NCI-H524 (cell line): ENCODE measurements at regions not wholly inside any gene's neighbourhood (a gene's known extent, or its start where the extent isn't known, plus 50 kb on each side); places are given as distances from the start of the nearest gene placed in this dataset.
A peak's percentile ranks its signal among the peaks of the same experiment; 100 is the strongest.
"Not testable (repeated sequence)": the region's sequence is repeated elsewhere in the genome, so short reads cannot be mapped to it uniquely, and the experiment has no call there.

Experiments used
- DNase-seq, 2 experiments: peaks; one replicate each; lab custom pipeline; 2025; lab: John Stamatoyannopoulos, UW

DNA sequence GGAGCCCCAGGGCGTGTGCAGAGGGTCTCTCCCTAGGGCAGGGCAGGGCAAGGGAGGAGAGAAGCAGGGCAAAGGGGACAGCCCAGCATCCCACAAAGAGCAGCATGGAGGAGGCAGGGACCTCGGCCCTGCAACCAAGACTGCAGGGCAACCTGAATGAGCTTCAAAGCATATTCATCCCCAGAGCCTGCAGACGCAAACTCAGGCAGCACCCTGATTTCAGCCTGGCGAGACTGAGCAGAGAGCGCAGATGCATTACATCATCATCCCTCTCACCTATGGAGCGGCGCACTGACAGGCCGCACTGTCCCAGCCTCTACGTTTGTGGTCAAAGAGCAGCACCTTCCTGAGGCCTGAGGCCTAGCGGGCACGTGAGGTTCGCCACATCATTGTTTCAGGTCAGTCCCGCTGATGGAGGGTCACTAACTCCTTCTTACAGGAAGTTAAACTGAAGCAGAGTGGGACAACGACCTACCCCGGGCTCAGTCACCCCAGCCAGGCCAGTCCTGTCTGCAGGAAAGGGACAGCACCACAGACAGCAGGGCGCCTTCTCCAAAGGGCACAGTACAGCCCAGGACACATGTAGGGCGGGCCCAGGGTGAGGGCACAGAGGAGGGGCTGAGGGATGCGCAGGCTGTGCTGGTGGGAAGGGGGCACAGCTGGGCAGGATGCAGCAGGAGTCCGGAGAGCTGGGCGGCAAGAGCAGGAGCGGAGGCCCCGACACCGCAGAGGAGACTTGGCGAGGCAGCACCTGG, 67.2 kb upstream of the RAB6C start:
- no peak for DNase-seq

DNA sequence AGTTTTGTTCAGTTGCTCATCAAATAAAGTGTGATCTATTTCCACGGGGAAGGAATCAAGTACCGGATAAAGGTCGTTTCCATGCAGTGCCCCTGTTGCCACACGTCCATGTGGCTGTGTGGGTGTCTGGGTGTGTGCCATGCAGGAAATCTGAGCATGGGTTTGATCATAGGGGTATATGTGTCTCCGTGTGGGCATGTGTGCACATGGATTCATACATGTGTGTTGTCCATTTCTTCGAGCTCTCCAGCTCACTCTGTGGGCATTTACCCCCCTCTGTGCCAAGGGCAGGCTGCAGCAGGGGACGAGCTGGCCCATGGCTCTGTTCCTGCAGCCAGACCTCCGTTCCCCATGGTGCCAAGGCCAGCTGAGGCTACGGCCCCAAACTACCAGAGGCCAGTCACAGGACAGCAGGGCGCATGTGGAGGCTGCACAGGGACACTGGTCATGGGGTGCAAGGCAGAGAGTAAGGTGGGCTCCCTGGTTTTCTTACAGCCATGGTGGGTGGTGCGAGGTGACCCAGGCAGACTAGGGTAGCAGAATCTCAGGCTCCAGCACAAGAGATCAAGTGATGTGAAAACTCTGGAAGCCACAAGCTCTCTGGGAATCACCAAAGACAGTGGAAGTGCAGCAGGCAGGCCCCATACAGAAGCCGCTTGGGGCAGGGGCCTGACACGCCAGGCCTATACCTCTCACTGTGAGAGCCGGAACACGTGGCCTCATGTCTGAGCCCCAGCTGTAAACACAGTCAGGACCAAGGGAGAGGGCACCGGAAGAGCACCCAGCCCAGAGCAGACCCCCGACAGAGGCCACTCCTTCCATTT, 66.4 kb upstream of the RAB6C start:
- DNase-seq: no peak

GRCh38 chr2:129913695-129914495, 65.6 kb upstream of the RAB6C start:
- DNase-seq: no peak

- DNase-seq: no peak
Observed at GRCh38 chr2:129914538-129915302, 64.7 kb upstream of the RAB6C start.

DNA sequence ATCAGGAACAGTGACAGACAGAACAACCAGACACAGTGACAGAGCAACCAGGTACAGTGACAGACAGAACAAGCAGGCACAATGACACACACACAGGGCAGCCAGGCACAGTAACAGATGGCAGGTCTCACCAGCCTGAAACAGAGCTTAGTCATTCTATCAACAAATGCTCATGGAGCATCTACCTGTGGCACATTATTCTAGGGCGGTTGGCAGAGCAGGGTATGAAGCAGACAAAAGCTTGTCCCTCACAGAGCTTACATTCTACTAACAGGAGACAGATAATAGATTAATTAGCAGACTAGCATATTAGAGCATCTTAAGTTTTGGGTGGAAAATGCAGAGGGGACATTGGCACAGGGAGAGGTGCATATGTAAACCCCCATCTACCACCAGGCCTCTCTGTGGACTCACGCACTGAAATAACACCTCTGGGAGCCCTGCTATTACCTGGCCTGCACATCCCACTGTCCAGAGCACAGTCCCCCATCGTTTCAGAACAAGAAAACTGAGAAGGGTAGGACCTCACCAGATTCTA, 64.1 kb upstream of the RAB6C start:
- peak in 1 of 2 experiments; percentile 40 for DNase-seq

DNA sequence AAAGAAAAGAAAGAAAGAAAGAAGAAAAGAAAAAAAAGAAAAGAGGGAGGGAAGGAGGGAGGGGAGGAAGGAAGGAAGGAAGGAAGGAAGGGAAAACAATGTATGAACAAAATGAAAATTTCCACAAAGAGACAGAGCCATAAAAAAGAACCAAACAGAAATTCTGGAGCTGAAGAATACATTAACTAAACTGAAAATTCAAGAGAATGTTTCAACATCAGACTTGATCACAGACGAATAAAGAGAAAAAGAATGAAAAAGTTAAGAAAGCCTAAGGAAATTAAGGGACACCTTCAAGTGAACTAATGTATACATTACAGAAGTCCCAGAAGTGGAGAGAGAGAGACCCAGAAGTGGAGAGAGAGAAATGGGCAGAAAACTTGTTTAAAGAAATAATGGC, 60.9 kb upstream of the RAB6C start:
- no peak for DNase-seq

- DNase-seq: peak; percentile 63 to 83
Observed at GRCh38 chr2:129922571-129923264, 56.7 kb upstream of the RAB6C start.

DNA sequence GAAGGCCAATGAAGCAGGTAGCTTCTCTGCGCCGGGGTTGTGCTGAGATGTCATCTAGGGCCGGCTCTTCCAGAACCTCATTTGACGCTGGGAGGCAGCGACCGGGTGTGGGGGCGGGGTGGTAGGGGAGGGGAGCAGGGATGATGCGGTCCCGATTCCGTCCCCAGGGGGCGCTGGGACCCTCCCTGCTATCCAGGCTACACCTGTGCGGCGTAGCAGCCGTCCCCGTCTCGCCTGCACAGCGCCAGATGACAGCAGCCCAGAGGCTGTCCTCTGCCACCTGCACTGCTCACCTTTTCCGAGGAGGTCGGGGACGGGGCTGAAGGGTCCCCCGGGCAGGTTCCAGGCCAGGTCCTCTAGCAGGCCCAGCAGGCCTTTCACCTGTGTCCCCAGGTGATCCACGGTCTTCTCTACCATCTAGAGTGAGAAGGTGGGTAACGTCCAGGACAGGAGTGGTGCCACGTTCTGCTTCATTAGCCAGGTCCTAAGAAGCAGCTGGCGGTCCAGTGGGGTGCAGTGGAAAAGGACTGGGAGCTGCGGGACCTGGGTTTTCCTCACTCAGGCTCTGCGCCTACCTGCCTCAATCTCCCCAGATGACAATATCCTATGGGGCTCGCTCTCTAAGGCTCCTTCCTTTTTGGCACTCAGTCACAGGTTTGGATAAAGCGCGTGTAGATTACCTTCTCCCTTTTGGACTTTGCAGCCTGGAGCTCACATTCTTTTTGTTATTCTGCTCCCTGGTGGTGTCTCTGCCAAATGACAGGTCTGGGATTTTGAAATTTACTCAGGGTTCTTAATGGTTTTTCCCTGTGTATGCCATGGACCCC, 56.0 kb upstream of the RAB6C start:
- peak; percentile 53 to 76 for DNase-seq

DNA sequence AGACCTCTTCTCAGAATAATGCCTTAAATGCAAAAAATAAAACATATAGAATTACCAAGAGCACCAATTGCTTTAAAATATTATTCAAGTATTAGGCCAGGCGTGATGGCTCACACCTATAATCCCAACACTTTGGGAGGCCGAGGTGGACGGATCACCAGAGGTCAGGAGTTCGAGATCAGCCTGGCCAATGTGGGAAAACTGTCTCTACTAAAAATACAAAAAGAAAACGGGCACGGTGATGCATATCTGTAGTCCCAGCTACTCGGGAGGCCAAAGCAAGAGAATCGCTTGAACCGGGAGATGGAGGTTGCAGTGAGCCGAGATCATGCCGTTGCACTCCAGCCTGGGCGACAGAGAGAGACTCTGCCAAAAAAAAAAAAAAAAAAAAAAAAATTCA, 55.4 kb upstream of the RAB6C start:
- DNase-seq: not testable (repeated sequence)

DNA sequence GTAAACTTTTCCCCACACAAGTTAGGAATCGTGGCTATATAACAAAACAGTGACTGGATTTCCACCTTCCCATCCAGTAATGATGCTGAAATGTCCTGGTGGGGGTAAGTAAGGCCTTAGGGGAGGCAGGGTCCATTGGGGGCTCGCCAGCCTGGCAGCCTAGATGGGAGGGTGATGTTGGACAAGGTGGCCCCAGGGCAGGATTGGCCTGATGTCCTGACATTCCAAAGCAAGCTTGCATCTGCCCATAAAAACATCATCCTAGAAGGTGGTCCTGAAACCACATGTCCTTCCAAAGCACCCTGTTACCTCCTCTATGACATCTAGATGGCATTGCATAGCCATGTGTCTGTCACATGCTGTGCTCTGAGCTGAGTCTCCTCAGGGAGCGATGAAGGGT, 54.1 kb upstream of the RAB6C start:
- peak in 1 of 2 experiments; percentile 7 for DNase-seq

- DNase-seq: no peak
Observed at GRCh38 chr2:129927696-129928095, 51.8 kb upstream of the RAB6C start.

DNA sequence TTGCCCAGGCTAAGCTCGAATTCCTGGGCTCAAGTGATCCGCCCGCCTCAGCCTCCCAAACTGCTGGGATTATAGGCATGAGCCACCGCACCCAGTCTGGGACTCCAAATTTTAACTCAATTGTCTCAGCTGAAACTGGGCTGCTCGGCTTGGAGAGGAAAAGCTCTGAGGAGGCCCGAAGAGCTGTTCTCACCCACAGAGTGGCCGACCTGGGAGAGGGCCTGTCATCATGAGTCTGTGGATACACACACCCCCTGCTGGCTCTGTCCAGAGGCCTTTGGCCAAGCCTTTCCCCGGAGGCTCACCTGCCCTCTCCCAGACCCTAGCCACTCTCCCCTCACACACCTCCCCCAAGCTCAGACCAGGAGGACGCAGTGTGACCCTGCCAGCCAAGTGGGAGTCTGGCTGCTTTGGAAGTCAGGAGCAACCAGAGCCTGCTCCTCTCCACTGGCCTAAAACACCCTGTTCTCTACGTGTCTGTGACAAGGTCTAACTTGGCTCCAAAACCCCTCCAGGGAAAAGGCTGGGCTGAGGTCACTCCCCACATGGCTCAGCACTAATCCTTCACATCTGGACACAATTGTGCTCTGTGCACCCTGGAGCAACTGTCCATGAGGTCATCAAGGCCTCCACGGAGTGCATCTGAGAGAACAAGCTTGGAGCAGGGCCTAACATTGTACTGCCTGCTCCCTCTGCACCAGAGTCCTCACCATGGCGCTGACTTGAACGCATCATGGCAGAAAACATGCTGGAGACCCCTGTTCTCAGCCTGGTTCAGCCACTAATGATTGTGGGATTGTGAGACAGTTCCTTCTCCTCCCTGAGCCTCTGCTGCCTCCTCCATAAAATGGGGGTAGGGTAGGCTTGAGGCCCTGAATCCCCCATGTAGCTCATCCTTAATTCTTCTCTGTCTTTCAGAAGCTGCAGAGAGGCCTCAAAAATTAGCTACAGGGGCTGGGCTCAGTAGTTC, 49.9 kb upstream of the RAB6C start:
- no peak for DNase-seq
